OCI-LY7 (cell line): ENCODE measurements at regions not wholly inside any gene's neighbourhood (a gene's known extent, or its start where the extent isn't known, plus 50 kb on each side); places are given as distances from the start of the nearest gene placed in this dataset.

Experiments
- CTCF ChIP-seq: fragments of 200-600 bp; sonication (generic); conservative IDR thresholded peaks from 2 replicates; pipeline ENCODE4 v1.5.1; 2014; ENCODE audit warnings: mild to moderate bottlenecking, antibody characterized with exemption, low read length, moderate library complexity, mixed read lengths
- EZH2phosphoT487 ChIP-seq: fragments of 200-600 bp; sonication (generic); IDR thresholded peaks from 2 replicates; pipeline ENCODE4 v1.6.1; 2018; ENCODE audit warnings: low read depth, borderline replicate concordance, mild to moderate bottlenecking, mixed run types, antibody characterized with exemption, low read length, moderate library complexity, mixed read lengths

DNA sequence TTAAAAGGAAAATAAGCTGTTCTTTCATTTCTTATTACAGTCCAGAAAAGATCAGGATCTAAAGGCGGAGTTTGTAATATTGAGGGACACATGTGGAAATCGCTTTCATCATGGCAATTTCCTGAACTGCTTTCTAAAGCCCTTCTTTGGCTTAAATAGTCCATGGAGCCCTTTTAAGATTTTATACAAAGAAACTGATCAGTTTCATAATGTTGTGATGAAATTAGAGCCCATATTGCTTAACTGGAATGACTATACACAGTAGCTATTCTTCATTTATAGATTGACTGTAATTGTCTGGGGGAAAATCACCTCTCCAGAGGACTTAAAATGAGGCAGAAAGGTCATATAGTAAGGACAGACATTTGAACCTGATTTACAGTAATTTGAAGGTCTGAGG is 322.2 kb downstream of the ETAA1 start:
- no peak for TF ChIP-seq CTCF
- TF ChIP-seq EZH2phosphoT487: no peak
